LoVo (cell line): ENCODE measurements at regions not wholly inside any gene's neighbourhood (a gene's known extent, or its start where the extent isn't known, plus 50 kb on each side); places are given as distances from the start of the nearest gene placed in this dataset.
"Not testable (repeated sequence)": the region's sequence is repeated elsewhere in the genome, so short reads cannot be mapped to it uniquely, and the experiment has no call there.

ENCODE experiments used
- DNase-seq: peaks from one replicate; pipeline ENCODE4 v3.0.0-alpha.2; 2016; ENCODE audit warnings: low spot score

DNA sequence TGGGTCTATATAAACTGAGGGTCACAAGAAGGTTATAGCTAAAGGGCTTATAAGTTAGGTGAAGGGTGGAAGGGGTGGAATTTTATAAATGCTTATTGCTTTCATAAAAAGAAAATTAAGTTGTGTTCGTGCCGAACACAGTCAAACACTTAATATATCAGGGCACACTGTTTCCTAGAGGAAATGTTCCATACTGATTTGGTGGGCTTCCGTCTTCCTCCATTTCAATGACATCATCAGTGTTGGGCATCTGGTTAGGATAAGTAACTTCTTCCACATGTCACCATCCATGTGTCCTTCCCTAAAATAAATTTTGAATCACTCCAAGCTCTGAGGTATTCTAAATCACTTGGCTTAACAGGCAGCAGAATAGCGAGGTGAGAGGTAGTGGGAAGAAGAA, 466.4 kb downstream of the MED13L start:
- DNase-seq = no peak

DNA sequence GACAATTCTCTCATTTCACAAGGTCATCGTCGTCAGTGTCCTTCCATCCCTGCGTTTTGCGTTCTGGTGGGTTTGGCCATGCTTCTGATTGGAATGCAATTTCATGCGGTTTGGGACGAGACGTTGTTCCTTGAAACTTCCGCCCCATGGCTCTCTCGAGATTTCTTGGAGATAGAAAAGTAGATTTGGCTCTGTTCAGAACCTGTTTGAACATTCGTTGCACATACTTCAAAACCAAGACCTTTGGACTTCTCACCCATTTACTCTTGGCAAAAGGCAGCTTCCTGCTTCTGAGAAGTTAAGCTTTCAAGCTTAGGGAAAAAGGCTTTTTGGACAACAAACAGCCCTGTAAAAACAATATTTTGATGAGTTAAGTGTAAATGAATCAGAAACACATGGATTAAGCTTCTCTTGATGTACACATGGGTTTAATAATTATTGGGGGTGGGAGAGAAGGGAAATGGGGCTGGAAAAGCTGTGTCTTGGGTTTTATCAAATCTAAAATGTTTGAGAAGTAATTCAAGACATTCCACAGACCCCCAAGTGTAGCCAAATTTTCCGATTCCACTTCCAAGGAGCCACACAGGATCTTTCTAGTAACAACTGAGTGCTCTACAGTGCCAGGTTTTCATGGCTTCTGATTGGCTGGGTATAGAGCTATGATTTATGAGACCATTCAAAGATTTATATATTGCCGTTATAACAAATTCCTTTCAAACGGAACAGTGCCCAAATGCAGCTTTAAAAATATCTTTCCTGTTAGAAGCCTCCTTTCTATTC, 467.2 kb downstream of the MED13L start:
- DNase-seq = peak; percentile 26

DNA sequence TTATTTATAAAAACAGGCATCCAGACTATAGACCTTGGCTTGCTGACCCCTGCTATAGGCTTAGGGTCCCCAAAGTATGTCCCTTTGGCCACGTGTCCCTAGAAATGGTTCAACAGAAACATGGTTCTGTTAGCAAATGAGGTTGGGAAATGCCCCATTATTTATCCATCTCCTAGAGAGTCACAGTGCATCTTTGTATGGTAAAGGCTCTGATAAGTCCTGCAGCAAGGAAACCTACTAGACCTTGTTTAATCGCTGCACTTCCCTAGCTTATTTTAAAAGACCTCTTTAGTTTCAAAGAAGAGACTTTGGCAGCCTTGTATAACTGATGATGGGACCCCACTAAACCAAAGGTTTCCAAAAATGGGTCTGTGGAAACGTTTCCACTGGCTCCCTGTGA, 471.5 kb downstream of the MED13L start:
- no peak for DNase-seq

DNA sequence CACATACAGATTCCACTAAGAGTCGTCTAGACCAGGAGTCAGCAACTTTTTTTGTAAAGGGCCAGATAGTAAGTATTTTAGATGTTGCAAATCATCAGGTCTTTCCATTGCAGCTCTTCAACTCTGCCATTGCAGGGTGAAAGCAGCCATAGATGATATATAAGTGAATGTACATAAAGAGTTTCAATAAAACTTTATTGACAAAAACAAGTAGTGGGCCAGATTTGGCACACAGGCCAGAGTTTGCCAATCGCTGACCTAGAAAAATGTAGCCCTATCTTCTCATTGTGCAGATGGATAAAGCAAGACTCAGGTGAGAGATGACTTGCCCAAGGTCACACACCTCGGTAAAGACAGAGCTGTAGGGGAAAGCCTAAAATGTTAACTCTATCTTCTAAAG, 474.7 kb downstream of the MED13L start:
- no peak for DNase-seq

DNA sequence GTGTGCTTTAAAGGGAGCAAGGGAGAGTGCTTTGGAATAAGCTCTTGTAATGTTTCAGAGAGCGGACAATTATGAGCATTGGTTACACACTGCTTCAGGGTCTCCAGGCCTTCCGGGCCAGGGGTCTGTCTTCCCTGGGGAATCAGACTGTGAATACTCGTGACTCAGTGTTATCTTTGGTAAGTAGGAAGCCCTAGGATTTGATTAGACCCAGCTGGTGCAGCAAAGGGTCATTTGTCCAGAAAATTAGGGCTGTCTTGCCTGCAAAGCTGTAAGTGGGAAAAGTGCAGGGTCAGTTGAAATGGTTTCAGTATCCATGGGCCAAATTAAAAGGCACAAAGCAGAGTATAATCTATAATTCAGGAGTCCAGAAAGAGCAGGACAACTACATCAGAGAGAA, 475.6 kb downstream of the MED13L start:
- no peak for DNase-seq

DNA sequence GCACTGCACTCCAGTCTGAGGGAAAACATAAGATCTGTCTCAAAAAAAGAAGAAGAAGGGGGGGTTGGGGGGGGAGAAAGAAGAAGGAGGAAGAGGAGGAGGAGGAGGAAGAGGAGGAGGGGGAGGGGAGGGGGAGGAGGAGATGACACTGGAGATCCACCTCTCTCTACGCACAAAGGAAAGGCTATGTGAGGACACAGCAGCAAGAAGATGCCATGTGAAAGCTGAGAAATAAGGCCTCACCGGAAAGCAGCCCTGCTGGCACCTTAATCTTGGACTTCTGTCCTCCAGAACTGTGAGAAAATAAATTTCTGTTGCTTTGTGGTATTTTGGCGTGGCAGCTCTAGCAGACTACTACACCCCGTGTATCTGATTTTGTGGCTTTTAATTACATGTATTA, 477.9 kb downstream of the MED13L start:
- no peak for DNase-seq

DNA sequence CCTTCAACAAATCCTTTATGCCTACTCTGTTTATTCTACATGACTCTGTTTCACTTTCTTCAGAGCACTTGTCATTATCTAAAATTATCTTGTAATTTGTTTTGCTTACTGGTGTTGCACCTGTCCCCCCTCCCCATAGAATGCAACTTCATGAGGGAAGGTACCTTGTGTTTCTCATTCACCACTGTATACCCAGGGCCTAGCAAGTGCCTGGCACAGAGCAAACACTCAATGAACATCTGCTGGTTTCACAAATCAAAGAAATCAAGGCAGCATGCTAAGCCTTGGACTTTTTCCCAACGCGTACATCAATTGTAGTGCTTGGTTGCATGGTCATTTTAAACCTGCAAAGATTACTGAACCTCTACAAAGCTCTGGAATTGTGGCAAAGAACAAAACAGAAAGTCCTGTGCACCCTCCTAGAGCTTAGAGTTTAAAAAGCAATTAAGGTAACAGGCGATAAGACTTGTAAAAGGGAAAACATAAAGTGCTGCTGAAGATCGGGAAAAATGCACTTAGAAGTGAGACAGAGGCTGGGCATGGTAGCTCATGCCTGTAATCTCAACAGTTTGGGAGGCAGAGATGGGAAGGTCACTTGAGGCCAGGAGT, 479.1 kb downstream of the MED13L start:
- no peak for DNase-seq

DNA sequence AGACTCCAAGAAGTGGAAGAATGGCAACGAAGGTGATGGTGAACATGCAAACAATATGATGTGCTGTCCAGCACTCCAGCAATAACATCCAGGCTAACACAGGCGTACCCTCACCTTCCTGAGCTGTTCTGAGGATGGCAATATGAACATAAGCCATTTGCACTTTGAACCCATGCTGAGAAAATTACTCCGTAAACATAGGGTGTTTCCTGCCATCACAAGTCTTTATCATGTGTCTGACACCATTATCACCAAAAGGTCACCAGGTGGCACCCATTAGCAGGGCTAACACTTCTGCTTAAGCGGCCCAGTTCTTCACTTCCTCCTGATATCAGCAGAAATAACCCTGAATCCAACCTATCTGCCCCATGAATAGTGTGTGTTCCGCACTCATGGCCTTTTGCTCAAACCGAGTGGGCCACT, 482.8 kb downstream of the MED13L start:
- peak; percentile 28 for DNase-seq

DNA sequence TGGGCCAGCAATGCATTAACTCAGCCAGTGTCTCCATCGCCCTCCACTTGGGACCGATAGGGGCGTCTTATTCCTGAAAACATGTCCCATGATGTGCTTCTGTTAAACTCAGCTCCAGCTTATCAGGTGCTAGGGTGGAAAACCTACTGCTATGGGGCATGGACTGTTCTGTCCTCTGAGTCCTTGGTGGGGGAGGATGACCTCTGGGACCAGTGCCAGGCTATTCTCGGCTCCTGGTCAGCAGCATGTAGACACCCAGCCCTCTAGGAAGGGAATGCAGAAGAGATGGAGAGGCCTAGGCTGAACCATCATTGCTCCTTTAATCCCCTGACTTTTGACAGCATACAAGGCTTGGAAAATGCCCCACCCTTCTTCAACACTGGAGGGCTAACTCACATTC, 486.2 kb downstream of the MED13L start:
- DNase-seq = no peak

DNA sequence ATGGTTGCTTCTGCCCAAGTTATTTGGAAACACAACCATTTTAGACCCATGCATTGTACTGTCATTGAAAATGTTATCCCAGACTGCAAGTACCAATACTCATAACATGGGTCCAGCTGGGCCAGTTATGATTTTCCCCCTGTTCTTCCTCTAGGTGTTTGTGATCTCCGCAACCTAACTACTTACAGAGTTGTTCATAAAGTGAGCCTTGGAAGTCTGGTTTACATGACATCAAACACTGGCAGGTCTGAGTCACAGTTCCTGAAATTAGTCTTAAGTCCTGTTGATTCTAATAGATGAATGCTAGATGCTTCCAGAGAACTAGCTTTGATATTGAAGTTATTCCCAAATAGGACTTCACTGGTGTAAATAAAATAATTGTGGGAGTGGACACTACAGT, 487.0 kb downstream of the MED13L start:
- DNase-seq = no peak

DNA sequence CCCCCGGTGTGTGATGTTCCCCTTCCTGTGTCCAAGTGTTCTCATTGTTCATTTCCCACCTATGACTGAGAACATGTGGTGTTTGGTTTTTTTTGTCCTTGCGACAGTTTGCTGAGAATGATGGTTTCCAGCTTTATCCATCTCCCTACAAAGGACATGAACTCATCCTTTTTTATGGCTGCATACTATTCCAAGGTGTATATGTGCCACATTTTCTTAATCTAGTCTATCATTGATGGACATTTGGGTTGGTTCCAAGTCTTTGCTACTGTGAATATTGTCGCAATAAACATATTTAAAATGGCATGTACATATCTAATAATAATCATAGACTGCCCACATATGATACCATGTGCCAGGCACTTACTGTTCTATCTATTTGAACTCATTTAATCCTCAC, 491.0 kb downstream of the MED13L start:
- not testable (repeated sequence) for DNase-seq

DNA sequence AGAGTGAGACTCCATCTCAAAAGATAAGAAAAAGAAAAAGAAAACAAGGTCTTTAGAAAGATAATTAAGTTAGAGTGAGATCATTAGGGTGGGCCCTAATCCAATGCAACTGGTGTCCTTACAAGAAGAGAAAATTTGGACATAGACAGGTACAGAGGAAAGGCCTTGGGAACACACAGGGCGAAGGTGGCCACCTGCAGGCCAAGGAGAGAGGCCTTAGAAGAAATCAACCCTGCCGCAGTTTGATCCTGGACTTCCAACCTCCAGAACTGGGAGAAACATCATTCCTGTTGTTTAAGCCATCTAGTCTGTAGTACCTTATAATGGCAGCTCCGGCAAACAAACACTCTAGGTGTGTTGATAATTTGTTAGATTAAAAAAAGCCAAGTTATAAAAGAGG, 491.9 kb downstream of the MED13L start:
- no peak for DNase-seq

DNA sequence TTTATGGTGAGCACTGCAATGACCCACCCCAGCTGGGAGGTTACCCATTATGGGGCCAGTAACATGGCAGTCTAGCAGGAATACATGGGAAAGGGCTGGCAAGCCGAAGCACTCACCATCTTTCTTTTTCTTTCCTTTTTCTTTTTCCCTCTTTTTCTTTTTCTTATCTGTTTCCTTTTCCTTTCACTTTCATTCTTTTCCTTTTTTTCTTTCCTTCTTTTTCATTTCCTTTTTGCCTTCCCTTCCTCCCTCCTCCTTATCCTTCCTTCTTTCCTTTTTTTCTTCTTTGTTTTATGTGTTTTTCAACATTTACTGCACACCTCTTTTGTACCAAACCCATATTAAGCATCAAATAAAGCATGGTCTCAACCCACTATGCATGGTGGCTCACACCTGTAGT, 501.1 kb downstream of the MED13L start:
- no peak for DNase-seq

DNA sequence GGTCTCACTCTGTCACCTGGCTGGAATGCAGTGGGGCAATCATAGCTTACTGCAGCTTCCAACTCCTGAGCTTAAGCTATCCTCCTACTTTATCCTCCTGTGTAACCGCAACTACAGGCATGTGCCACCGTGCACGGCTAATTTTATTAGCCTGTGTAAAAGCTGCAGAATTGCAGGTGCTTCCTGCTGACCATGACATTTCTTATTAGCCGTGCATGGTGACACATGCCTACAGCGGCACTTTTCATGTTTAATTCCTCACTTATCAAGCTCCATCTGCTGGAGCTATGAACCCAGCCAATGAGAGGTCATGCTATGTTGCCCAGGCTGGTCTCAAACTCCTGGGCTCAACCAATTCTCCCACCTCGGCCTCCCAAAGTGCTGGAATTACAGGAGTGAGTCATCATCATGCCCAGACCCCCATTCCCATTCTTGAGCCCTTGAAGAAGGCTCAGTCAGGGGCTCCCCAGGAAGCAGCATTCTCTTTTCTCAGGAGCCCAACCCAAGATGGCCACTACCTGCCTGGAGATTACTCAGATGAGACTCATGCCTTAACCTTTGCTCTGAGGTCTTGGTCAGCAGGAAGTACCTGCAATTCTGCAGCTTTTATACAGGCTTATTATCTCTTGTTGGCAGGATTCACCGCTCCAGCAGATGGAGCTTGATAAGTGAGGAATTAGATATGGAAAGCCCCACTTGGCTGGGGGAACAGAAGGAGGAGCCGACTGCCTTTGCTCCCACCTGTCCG, 503.2 kb downstream of the MED13L start:
- peak; percentile 76 for DNase-seq

DNA sequence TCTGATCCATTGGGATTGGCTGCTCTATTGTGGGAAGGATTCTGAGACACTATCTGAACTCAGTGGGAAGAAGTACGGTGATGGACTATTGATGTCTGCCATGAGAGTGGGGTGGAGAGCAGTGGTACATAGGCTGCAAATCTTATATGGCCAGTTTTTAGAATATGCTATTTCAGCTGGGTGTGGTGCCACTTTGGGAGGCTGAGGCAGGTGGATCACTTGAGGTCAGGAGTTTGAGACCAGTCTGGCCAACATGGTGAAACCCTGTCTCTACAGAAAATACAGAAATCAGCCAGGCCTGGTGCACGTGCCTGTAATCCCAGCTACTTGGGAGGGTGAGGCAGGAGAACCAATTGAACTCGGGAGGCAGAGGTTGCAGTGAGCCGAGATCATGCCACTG, 505.9 kb downstream of the MED13L start:
- DNase-seq = no peak

DNA sequence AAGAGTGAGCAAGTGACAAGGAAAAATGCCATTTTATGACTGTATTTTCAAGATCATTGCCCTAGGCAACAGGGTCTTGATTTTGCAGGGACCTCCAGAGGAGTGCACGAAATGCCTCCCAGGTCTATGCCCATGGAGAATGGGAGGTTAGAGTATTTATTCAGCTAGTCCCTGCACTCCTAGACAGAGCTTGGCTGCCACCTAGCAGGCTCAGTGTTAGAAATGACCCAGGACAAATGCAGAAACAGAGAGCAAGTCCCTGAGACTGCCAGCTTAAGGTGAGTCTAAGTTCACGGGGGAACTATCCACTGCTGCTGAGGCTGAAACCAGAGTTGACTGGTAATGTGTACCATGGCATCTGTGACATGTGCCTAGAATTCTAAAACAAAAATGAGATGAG, 506.4 kb downstream of the MED13L start:
- DNase-seq = no peak

DNA sequence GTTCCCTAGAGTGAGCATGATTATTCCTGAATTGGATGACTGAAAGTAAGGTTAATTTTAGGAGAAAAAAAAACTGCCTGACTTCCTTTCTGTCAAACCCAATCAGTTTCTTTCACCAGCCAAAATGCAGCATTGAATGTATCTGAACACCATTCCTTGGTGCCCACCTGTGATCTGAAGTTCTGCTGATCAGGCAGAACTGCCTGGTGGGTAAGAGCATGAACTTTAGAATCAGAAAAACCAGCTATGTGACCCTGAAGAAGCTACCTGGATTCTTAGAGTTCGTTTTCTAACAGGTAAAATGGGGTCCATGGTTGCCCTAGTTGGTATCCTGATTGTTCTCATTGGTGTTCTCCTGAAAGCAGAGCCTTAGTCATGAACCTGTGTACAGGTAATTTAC, 506.9 kb downstream of the MED13L start:
- no peak for DNase-seq

DNA sequence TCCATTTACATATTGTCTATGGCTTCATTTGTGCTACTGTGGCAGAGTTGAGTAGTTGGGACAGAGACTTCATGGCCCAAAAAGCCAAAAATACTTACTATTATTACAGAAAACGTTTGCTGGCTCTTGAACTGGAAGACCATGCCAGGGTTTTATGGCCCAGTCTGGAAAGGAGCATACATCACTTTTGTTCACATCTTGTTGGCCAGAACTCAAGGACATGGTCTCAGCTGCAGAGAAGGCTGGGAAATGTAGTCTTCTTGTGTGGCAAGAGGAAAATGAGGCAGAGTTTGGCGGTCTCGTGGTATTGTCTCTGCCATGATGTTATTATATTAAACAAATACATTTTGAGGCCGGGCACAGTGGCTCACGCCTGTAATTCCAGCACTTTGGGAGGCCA, 509.6 kb downstream of the MED13L start:
- DNase-seq = no peak

DNA sequence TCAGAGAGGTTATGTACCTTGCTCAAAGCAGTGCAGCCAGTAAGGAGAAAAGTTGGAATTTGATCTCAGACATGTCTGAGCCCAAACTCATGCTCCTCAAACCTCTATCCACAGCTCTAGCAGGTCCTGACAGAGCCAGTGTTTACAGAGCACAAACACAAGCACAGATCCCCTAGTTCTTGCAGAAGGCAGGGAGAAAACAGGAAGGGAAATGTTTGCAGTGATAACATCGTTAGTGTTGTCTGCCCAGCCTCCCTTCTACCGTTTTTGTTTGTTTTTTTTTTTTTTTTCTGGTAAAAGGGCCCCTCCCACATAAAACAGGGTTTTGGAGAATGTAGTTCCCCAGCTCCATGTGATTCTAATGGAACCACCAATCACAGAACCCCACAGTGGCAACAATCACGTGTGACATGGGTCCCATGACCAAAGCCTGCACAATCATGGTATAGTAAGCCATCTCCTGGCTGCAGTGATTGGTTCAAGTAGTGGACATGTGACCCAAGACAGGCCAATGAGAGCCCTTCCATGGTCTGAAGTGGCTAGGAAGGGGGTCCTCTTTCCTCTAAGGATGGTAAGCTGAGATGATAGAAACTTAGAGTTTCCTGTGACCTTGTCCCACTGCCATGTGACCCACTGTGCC, 513.4 kb downstream of the MED13L start:
- DNase-seq = no peak

DNA sequence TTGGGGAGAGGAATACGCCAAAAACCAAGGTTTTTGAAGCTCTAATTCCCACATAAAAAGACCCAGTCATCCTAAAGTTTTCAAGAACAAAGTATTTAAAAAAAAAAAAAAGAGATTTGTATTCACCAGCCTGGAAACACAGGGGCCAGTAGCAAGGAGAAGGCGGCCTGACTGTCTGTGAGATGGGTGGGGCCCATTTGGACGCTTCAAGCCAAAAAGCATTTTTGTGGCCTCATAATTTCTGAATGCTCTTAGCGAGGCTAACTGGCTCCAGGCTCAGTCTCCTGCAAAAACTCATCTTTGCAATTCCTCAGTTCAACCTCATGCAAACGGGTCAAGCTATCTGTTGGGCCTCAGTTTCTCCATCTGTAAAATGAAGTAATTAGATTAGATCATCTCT, 514.1 kb downstream of the MED13L start:
- DNase-seq = peak; percentile 29

DNA sequence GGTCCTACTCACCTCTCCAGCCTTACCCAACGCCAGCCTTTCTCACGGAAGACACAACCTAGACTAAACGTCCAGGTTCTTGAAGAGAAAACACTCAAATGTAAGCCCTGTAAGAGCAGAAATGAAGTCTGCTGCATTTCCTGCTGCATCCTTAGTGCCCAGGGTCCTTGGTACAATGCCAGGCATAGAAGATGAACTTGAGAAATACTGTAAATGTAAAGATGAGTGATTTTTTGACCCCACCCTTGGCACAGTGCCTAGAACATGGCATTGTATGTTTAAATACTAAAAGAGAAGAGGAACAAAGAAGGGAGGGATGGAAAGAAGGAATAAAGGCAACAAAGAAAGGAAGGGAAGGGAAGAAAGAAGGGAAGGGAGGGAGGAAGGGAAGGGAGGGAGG, 514.6 kb downstream of the MED13L start:
- no peak for DNase-seq

DNA sequence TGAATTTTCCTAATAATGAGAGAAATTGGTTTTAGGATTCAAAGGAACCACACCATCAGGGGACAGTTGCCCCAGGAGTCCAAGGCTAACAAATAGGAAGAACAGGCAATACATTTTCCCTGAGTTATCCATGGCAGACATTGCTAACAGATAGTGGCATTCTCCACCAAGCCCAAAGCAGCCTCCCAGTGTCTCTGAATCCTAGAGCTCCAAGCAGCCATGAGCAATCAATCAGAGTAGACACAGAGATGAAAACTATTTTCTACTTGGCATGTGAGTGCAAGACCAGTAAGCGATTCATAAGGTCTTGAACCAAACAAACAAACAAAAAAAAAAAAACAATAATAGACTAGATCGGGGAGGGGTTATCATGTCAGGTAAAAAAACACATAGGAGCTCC, 515.7 kb downstream of the MED13L start:
- DNase-seq = no peak

DNA sequence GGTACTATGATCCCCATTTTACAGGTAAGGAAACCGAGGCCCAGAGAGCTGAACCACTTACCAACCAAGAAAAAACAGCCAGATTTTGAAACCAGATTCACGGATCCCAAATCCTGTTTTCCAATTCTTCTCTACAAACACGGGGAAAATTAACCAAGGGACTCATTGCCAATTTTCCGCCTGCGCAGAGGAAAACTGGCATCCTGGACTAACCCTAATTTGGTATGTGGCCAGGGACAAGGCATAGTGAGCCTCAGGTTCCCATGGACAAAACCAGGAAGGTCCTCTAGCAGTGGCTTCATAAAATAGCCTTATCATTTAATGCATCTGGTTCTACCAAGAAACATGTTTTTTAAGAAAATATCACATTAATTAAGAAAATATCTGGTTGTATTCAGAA, 517.3 kb downstream of the MED13L start:
- DNase-seq = no peak
